Neuronal stem cell (in vitro differentiated cells): ENCODE measurements at regions not wholly inside any gene's neighbourhood (a gene's known extent, or its start where the extent isn't known, plus 50 kb on each side); places are given as distances from the start of the nearest gene placed in this dataset.

ENCODE experiments used
- DNase-seq: peaks from one replicate; pipeline ENCODE4 v3.0.0-alpha.2; 2013; ENCODE audit warnings: low spot score
- H2AFZ ChIP-seq: one replicate; pipeline ENCODE4 v1.6.1; 2013; ENCODE audit warnings: mild to moderate bottlenecking, low read length, inconsistent platforms
- H2AK5ac ChIP-seq: 2 replicates; pipeline ENCODE4 v1.6.1; 2013; ENCODE audit warnings: low read depth, mild to moderate bottlenecking, inconsistent platforms, low read length, moderate library complexity, mixed read lengths
- H2BK120ac ChIP-seq: 2 replicates; pipeline ENCODE4 v1.6.1; 2013; ENCODE audit warnings: low read depth, mild to moderate bottlenecking, inconsistent platforms, low read length, moderate library complexity, mixed read lengths
- H2BK12ac ChIP-seq: one replicate; pipeline ENCODE4 v1.6.1; 2013; ENCODE audit warnings: low read length, inconsistent platforms
- H2BK15ac ChIP-seq: 2 replicates; pipeline ENCODE4 v1.6.1; 2013; ENCODE audit warnings: mild to moderate bottlenecking, low read length, inconsistent platforms, mixed read lengths
- H2BK5ac ChIP-seq: one replicate; pipeline ENCODE4 v1.6.1; 2013; ENCODE audit warnings: inconsistent platforms, mild to moderate bottlenecking, low read length, moderate library complexity
- H3K14ac ChIP-seq: one replicate; pipeline ENCODE4 v1.6.1; 2013; ENCODE audit warnings: low read length, inconsistent platforms
- H3K18ac ChIP-seq: 2 replicates; pipeline ENCODE4 v1.6.1; 2013; ENCODE audit warnings: low read length, inconsistent platforms
- H3K23ac ChIP-seq: 2 replicates; pipeline ENCODE4 v1.6.1; 2013; ENCODE audit warnings: low read depth, mild to moderate bottlenecking, mixed read lengths, low read length, inconsistent platforms; ENCODE audit not compliant: poor library complexity
- H3K27ac ChIP-seq: replicated peaks from 3 replicates; pipeline ENCODE4 v1.5.1; 2013; ENCODE audit warnings: low read length, inconsistent platforms
- H3K27me3 ChIP-seq, 3 experiments: 2 replicates each; pipeline ENCODE4 v1.6.1; 2013; ENCODE audit warnings: low read length in 3 of 3, mild to moderate bottlenecking in 2 of 3, inconsistent platforms in 1 of 3, low read depth in 1 of 3, mixed read lengths in 1 of 3, moderate library complexity in 1 of 3; ENCODE audit not compliant: control insufficient read depth in 3 of 3, insufficient read depth in 3 of 3
- H3K36me3 ChIP-seq, 2 donors: replicated peaks in 1 of 2; 2 replicates each; pipeline ENCODE4 v1.6.1; 2013; ENCODE audit warnings: low read length in 2 of 2; ENCODE audit not compliant: control insufficient read depth in 2 of 2, insufficient read depth in 2 of 2
- H3K4ac ChIP-seq: 2 replicates; pipeline ENCODE4 v1.6.1; 2013; ENCODE audit warnings: inconsistent platforms, mild to moderate bottlenecking, low read length, moderate library complexity
- H3K4me1 ChIP-seq, 2 donors: 1 replicate in 1 of 2; 2 replicates in 1 of 2; pipeline ENCODE4 v1.6.1; 2013; ENCODE audit warnings: low read length in 2 of 2, low read depth in 1 of 2; ENCODE audit not compliant: control insufficient read depth in 2 of 2, insufficient read depth in 1 of 2
- H3K4me2 ChIP-seq: one replicate; pipeline ENCODE4 v1.6.1; 2013; ENCODE audit warnings: mild to moderate bottlenecking, low read length, inconsistent platforms; ENCODE audit not compliant: insufficient read depth, poor library complexity, severe bottlenecking
- H3K4me3 ChIP-seq, 2 donors: 2 replicates each; pipeline ENCODE4 v1.5.1; 2013; ENCODE audit warnings: low read length in 2 of 2, mild to moderate bottlenecking in 2 of 2, inconsistent platforms in 1 of 2, moderate library complexity in 1 of 2
- H3K79me1 ChIP-seq: one replicate; pipeline ENCODE4 v1.6.1; 2013; ENCODE audit warnings: low read depth, mild to moderate bottlenecking, inconsistent platforms, low read length, moderate library complexity
- H3K9ac ChIP-seq: one replicate; pipeline ENCODE4 v1.6.1; 2013; ENCODE audit warnings: mild to moderate bottlenecking, low read depth, low read length, inconsistent platforms; ENCODE audit not compliant: poor library complexity
- H3K9me3 ChIP-seq, 2 donors: replicated peaks in 1 of 2; 2 replicates each; pipeline versions ENCODE3 to v1.6.1; 2013; ENCODE audit warnings: low read length in 2 of 2, mild to moderate bottlenecking in 2 of 2, inconsistent platforms in 1 of 2, low read depth in 1 of 2, mixed read lengths in 1 of 2, moderate library complexity in 1 of 2; ENCODE audit not compliant: control insufficient read depth in 2 of 2, insufficient read depth in 1 of 2
- H4K8ac ChIP-seq: one replicate; pipeline ENCODE4 v1.6.1; 2013; ENCODE audit warnings: low read depth, mild to moderate bottlenecking, inconsistent platforms, low read length, moderate library complexity
- H4K91ac ChIP-seq: one replicate; pipeline ENCODE4 v1.6.1; 2013; ENCODE audit warnings: low read length, low read depth, mild to moderate bottlenecking, inconsistent platforms; ENCODE audit not compliant: poor library complexity
- WGBS, 2 donors: extraction: QIAGEN DNeasy Blood & Tissue Kit; methylation state at CpG; one replicate each; pipeline ENCODE4 v1.1.7; 2013; ENCODE audit warnings: missing lambda C conversion rate in 2 of 2, mixed read lengths in 1 of 2; ENCODE audit not compliant: insufficient read length in 2 of 2, insufficient replicate concordance in 1 of 2; ENCODE audit errors: extremely low coverage in 2 of 2; 5-methylcytosine and 5-hydroxymethylcytosine counted together

- no peak overlapping the region for H4K91ac ChIP-seq
- H3K27ac ChIP-seq, result no peak overlapping the region
- no CpG with 5 or more reads among the region's 2 CpGs for WGBS, 2 donors
- no peak overlapping the region for H3K14ac ChIP-seq
- no peaks in the 10 kb centered on the region for H3K4me1 ChIP-seq
- no peak overlapping the region for H3K4me2 ChIP-seq
- H2AK5ac ChIP-seq, result no peak overlapping the region
- no peak overlapping the region for H2BK120ac ChIP-seq
- H3K9me3 ChIP-seq, result no peaks in the 10 kb centered on the region
- H2BK12ac ChIP-seq, result no peak overlapping the region
- no peak overlapping the region for H2BK5ac ChIP-seq
- H3K9ac ChIP-seq, result no peak overlapping the region
- H3K4ac ChIP-seq, result no peak overlapping the region
- no peak overlapping the region for H3K18ac ChIP-seq
- no peak for DNase-seq
- no peak overlapping the region for H3K23ac ChIP-seq
- H3K36me3 ChIP-seq, result no peaks in the 10 kb centered on the region
- no peaks in the 10 kb centered on the region for H3K27me3 ChIP-seq
- no peaks in the 10 kb centered on the region for H3K79me1 ChIP-seq
- H3K4me3 ChIP-seq, result no peak overlapping the region
- no peak overlapping the region for H4K8ac ChIP-seq
- no peak overlapping the region for H2BK15ac ChIP-seq
- no peak overlapping the region for H2AFZ ChIP-seq
These were observed 733.7 kb downstream of the TBL1XR1 start for GRCh38 chr3:176463610-176464009.

- Histone ChIP-seq H2BK5ac (no peak overlapping the region), H2BK120ac (no peak overlapping the region), H3K18ac (no peak overlapping the region), H3K9ac (no peak overlapping the region), H2BK15ac (no peak overlapping the region), H3K23ac (no peak overlapping the region), H4K8ac (no peak overlapping the region), H3K4me1 (no peaks in the 10 kb centered on the region), H2AFZ (no peak overlapping the region), H4K91ac (no peak overlapping the region), H3K79me1 (no peaks in the 10 kb centered on the region), H3K4me3 (no peak overlapping the region), H2BK12ac (no peak overlapping the region), H2AK5ac (no peak overlapping the region), H3K36me3 (no peaks in the 10 kb centered on the region), H3K27ac (no peak overlapping the region), H3K14ac (no peak overlapping the region), H3K27me3 (no peaks in the 10 kb centered on the region), H3K4me2 (no peak overlapping the region), H3K4ac (no peak overlapping the region), H3K9me3 (no peaks in the 10 kb centered on the region)
- WGBS, 2 donors, result no CpG with 5 or more reads among the region's 4 CpGs
- DNase-seq, result no peak
These were observed 749.9 kb downstream of the TBL1XR1 start for GRCh38 chr3:176447369-176447768.

- DNase-seq, result no peak
- no peak overlapping the region for H2AK5ac ChIP-seq
- no peak overlapping the region for H3K27ac ChIP-seq
- H3K79me1 ChIP-seq, result no peaks in the 10 kb centered on the region
- no peak overlapping the region for H4K8ac ChIP-seq
- no peak overlapping the region for H4K91ac ChIP-seq
- no peaks in the 10 kb centered on the region for H3K9me3 ChIP-seq
- H3K4me3 ChIP-seq, result no peak overlapping the region
- no peak overlapping the region for H2BK5ac ChIP-seq
- no peak overlapping the region for H2BK120ac ChIP-seq
- H3K36me3 ChIP-seq, result no peaks in the 10 kb centered on the region
- no peaks in the 10 kb centered on the region for H3K27me3 ChIP-seq
- H3K14ac ChIP-seq, result no peak overlapping the region
- H2BK12ac ChIP-seq, result no peak overlapping the region
- no peaks in the 10 kb centered on the region for H3K4me1 ChIP-seq
- H2BK15ac ChIP-seq, result no peak overlapping the region
- no peak overlapping the region for H3K4me2 ChIP-seq
- H3K23ac ChIP-seq, result no peak overlapping the region
- no peak overlapping the region for H2AFZ ChIP-seq
- no peak overlapping the region for H3K18ac ChIP-seq
- no peak overlapping the region for H3K4ac ChIP-seq
- H3K9ac ChIP-seq, result no peak overlapping the region
These were observed 755.0 kb downstream of the TBL1XR1 start for GRCh38 chr3:176442326-176442725.

- no peaks in the 10 kb centered on the region for H3K36me3 ChIP-seq
- no peak overlapping the region for H3K18ac ChIP-seq
- H3K4me1 ChIP-seq, result no peaks in the 10 kb centered on the region
- H2BK12ac ChIP-seq, result no peak overlapping the region
- no peak overlapping the region for H3K4me3 ChIP-seq
- no peak overlapping the region for H3K4ac ChIP-seq
- no peak overlapping the region for H2AK5ac ChIP-seq
- H3K27ac ChIP-seq, result no peak overlapping the region
- H4K8ac ChIP-seq, result no peak overlapping the region
- H3K14ac ChIP-seq, result no peak overlapping the region
- no CpG with 5 or more reads among the region's 2 CpGs for WGBS, 2 donors
- H2BK5ac ChIP-seq, result no peak overlapping the region
- no peaks in the 10 kb centered on the region for H3K27me3 ChIP-seq
- no peak overlapping the region for H3K23ac ChIP-seq
- no peaks in the 10 kb centered on the region for H3K9me3 ChIP-seq
- no peak overlapping the region for H3K4me2 ChIP-seq
- DNase-seq, result no peak
- no peak overlapping the region for H2BK120ac ChIP-seq
- H2AFZ ChIP-seq, result no peak overlapping the region
- H2BK15ac ChIP-seq, result no peak overlapping the region
- no peak overlapping the region for H4K91ac ChIP-seq
- no peak overlapping the region for H3K9ac ChIP-seq
- H3K79me1 ChIP-seq, result no peaks in the 10 kb centered on the region
These were observed 757.6 kb downstream of the TBL1XR1 start for GRCh38 chr3:176439729-176440128.
